Colonic mucosa (tissue), 4 donors: ENCODE measurements at regions not wholly inside any gene's neighbourhood (a gene's known extent, or its start where the extent isn't known, plus 50 kb on each side); places are given as distances from the start of the nearest gene placed in this dataset.

Experiments
- DNase-seq: peaks from one replicate; pipeline ENCODE4 v3.0.0-alpha.2; 2020
- H3K27ac ChIP-seq: fragments of 200-600 bp; one replicate; pipeline ENCODE4 v1.8.0; 2021
- H3K27me3 ChIP-seq: fragments of 200-600 bp; one replicate; pipeline ENCODE4 v1.8.0; 2021
- H3K36me3 ChIP-seq: fragments of 200-600 bp; one replicate; pipeline ENCODE4 v1.8.0; 2021
- H3K4me1 ChIP-seq: fragments of 200-600 bp; one replicate; pipeline ENCODE4 v1.8.0; 2021; ENCODE audit warnings: mild to moderate bottlenecking
- H3K4me3 ChIP-seq: fragments of 200-600 bp; one replicate; pipeline ENCODE4 v1.8.0; 2021
- H3K9ac ChIP-seq, 2 donors: one replicate each; pipeline ENCODE4 v1.7.0; 2013; ENCODE audit warnings: control low read depth in 2 of 2, low read depth in 2 of 2, low read length in 2 of 2
- H3K9me3 ChIP-seq: fragments of 200-600 bp; one replicate; pipeline ENCODE4 v1.8.0; 2021
- intact Hi-C: fragments of 100-400 bp; cut with DNase I; formaldehyde crosslinking; loops from one replicate; pipeline ENCODE4 v1.14.1; 2022
- TF ChIP-seq, protein P1 (sequence below): fragments of 200-600 bp; IDR thresholded peaks from one replicate; pipeline ENCODE4 v1.8.0; 2022; ENCODE audit warnings: antibody characterized with exemption, mild to moderate bottlenecking
- donor health status: healthy.
- donor health status: DM: no; HTN: no; CAD: no.
- donor health status: DM: no; HTN: no; CAD: no.

DNA sequence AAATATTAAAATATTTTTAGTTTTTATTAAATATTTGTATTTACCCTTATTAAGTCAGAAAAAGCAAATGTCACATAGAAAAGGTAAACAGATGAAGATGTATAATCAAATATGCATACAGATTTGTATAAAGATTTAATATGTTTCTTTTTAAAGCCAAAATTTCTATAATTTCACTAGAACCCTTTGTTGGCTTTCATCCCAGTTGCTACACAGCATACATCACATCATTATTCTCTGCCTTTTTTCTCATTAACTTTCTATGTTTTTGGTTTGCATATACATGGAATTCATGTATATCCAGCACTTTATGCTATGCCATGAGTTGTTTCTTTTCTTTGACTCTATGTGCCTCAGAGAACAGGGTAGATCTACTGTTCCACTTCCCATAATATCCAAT is 957.9 kb upstream of the ADGRL2 start:
- H3K4me3 ChIP-seq, result no peak overlapping the region
- no peaks in the 10 kb centered on the region for H3K27me3 ChIP-seq
- TF ChIP-seq, protein P1, sequence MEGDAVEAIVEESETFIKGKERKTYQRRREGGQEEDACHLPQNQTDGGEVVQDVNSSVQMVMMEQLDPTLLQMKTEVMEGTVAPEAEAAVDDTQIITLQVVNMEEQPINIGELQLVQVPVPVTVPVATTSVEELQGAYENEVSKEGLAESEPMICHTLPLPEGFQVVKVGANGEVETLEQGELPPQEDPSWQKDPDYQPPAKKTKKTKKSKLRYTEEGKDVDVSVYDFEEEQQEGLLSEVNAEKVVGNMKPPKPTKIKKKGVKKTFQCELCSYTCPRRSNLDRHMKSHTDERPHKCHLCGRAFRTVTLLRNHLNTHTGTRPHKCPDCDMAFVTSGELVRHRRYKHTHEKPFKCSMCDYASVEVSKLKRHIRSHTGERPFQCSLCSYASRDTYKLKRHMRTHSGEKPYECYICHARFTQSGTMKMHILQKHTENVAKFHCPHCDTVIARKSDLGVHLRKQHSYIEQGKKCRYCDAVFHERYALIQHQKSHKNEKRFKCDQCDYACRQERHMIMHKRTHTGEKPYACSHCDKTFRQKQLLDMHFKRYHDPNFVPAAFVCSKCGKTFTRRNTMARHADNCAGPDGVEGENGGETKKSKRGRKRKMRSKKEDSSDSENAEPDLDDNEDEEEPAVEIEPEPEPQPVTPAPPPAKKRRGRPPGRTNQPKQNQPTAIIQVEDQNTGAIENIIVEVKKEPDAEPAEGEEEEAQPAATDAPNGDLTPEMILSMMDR, result no peak
- H3K9ac ChIP-seq, result no peak overlapping the region
- DNase-seq, result no peak
- intact Hi-C loops, result no loop called here
- no peak overlapping the region for H3K27ac ChIP-seq
- H3K9me3 ChIP-seq, result no peaks in the 10 kb centered on the region
- H3K4me1 ChIP-seq, result no peaks in the 10 kb centered on the region
- H3K36me3 ChIP-seq, result no peaks in the 10 kb centered on the region

GRCh38 chr1:80841261-80841660 is 959.5 kb upstream of the ADGRL2 start:
- intact Hi-C loops, result no loop called here
- H3K9ac ChIP-seq, result no peak overlapping the region
- no peaks in the 10 kb centered on the region for H3K36me3 ChIP-seq
- H3K4me3 ChIP-seq, result no peak overlapping the region
- no peak overlapping the region for H3K27ac ChIP-seq
- H3K9me3 ChIP-seq, result no peaks in the 10 kb centered on the region
- TF ChIP-seq, protein P1, result no peak
- H3K27me3 ChIP-seq, result no peaks in the 10 kb centered on the region
- no peak for DNase-seq
- no peaks in the 10 kb centered on the region for H3K4me1 ChIP-seq

DNA sequence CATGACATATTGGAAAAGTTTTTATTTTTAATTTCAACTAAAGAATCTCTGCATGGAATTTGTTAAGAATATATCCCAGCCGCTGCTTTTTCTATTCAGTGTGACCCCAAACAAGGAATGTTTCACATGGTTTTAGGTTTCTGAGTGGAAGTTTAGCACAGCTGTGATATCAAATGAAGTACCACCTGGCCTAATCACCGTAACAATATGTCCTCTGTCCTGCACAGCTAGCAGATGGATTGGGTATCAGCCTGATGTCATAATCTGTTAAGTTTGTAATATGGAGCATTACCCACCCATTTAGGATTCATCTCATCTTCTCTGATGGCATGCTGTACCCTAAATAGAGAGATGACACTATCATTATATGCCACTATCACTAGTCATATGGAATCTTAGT is 963.7 kb upstream of the ADGRL2 start:
- H3K4me3 ChIP-seq, result no peak overlapping the region
- H3K9me3 ChIP-seq, result no peaks in the 10 kb centered on the region
- no peaks in the 10 kb centered on the region for H3K27me3 ChIP-seq
- DNase-seq, result no peak
- intact Hi-C loops, result no loop called here
- TF ChIP-seq, protein P1, result no peak
- H3K36me3 ChIP-seq, result no peaks in the 10 kb centered on the region
- H3K4me1 ChIP-seq, result no peaks in the 10 kb centered on the region
- no peak overlapping the region for H3K9ac ChIP-seq
- H3K27ac ChIP-seq, result no peak overlapping the region

DNA sequence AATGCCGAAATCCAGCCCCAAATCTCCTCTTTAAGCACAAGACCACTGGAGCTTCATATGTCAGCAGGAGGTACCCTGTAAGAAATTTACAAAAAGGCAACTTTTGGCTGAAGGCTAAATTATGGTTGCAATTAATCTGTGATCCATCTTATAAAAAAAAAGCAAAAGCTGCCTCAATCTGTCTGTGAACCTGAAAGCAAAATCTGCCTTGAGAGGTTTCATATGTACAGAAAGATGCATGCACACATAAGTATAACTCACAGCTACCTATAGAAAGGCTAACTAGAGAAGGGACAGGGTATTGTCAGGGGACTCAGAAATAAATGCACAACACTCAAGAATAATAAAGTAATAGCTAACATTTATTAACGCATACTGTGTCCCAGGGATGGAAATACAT is 964.2 kb upstream of the ADGRL2 start:
- Histone ChIP-seq H3K9ac (no peak overlapping the region), H3K27ac (no peak overlapping the region), H3K36me3 (no peaks in the 10 kb centered on the region), H3K4me1 (no peaks in the 10 kb centered on the region), H3K27me3 (no peaks in the 10 kb centered on the region), H3K9me3 (no peaks in the 10 kb centered on the region), H3K4me3 (no peak overlapping the region)
- no peak for DNase-seq
- intact Hi-C loops, result no loop called here
- TF ChIP-seq, protein P1, result no peak

DNA sequence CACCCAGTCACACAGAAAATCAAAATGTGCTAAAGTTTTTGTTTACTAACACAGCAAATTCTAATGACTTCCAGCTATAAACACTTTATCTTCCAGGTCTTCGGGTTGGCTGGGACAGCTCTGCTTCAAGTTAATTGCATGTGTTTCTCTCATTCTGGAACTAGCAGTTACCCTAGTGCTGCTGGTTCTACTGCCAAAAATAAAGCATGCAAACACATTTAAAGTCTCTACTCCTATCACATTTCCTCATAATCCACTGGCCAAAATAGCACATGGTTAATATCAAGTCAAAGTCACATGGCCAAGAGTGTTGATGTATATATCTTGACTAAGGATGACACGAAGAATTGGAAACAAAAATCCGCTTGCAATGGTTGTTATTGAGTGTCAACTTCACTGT is 973.1 kb upstream of the ADGRL2 start:
- Histone ChIP-seq H3K9ac (no peak overlapping the region), H3K27ac (no peak overlapping the region), H3K36me3 (no peaks in the 10 kb centered on the region), H3K27me3 (no peaks in the 10 kb centered on the region), H3K4me3 (no peak overlapping the region), H3K4me1 (no peaks in the 10 kb centered on the region), H3K9me3 (no peaks in the 10 kb centered on the region)
- intact Hi-C loops, result no loop called here
- TF ChIP-seq, protein P1, result no peak
- no peak for DNase-seq

GRCh38 chr1:80825067-80825466 is 975.7 kb upstream of the ADGRL2 start:
- TF ChIP-seq, protein P1, result no peak
- Histone ChIP-seq H3K36me3 (no peaks in the 10 kb centered on the region), H3K9ac (no peak overlapping the region), H3K4me3 (no peak overlapping the region), H3K27ac (no peak overlapping the region), H3K4me1 (no peaks in the 10 kb centered on the region), H3K27me3 (no peaks in the 10 kb centered on the region), H3K9me3 (no peaks in the 10 kb centered on the region)
- no peak for DNase-seq
- intact Hi-C loops, result no loop called here
